ENCODE measurements at regions not wholly inside any gene's neighbourhood (a gene's known extent, or its start where the extent isn't known, plus 50 kb on each side); places are given as distances from the start of the nearest gene placed in this dataset.

DNA sequence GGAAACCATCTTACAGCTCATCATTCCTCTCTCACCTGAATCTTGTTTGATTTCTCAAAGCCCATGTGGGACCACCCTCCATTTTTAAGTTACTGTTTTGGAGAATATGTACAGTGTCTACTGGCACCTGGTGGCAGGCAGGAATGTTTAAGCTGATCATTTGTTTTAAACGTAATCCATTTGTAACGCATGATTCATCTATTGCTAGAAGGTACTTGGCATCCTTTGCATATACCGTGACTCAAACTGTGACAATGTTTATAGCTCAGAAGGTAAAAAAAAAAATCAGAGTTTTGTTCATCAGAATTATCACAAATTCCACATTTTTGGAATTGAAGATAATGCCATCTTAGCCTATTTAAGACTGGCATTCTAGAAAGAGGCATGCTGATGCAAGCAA, 1007.5 kb upstream of the EEF2KMT start:
- intact Hi-C loops (cut with DNase I): no loop called here
- TF ChIP-seq, protein P1, sequence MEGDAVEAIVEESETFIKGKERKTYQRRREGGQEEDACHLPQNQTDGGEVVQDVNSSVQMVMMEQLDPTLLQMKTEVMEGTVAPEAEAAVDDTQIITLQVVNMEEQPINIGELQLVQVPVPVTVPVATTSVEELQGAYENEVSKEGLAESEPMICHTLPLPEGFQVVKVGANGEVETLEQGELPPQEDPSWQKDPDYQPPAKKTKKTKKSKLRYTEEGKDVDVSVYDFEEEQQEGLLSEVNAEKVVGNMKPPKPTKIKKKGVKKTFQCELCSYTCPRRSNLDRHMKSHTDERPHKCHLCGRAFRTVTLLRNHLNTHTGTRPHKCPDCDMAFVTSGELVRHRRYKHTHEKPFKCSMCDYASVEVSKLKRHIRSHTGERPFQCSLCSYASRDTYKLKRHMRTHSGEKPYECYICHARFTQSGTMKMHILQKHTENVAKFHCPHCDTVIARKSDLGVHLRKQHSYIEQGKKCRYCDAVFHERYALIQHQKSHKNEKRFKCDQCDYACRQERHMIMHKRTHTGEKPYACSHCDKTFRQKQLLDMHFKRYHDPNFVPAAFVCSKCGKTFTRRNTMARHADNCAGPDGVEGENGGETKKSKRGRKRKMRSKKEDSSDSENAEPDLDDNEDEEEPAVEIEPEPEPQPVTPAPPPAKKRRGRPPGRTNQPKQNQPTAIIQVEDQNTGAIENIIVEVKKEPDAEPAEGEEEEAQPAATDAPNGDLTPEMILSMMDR (IDR thresholded peaks at IDR 0.05): no peak
- H3K9me3 ChIP-seq: no peaks in the 10 kb centered on the region
- no peaks in the 10 kb centered on the region for H3K36me3 ChIP-seq
- H3K4me1 ChIP-seq: no peaks in the 10 kb centered on the region
- H3K27ac ChIP-seq: no peak overlapping the region
- H3K27me3 ChIP-seq: no peaks in the 10 kb centered on the region
- no peak overlapping the region for H3K4me3 ChIP-seq
- no peak overlapping the region for H3K9ac ChIP-seq (ENCODE audit: low read depth in 2 of 2, low read length in 2 of 2)
- no peak for DNase-seq

DNA sequence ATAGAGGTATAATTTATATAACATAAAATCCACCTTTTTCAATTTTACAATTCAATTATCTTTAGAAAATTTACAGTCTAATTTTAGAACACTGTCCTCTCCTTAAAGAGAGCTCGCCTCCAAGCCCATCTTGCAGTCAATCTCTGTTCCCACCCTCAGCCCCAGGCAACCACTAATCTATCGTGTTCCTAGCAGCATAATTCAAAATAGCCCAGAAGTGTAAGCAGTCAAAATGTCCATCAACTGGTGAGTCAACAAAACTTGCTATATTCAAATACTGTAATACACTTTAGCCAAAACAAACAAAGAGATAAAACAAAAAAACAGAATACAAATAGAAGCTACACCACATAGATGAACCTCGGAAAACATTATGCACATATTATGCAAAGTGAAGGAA, 1006.8 kb upstream of the EEF2KMT start:
- no peak for DNase-seq
- Histone ChIP-seq H3K36me3 (no peaks in the 10 kb centered on the region), H3K4me3 (no peak overlapping the region), H3K9ac (ENCODE audit: low read depth in 2 of 2, low read length in 2 of 2) (no peak overlapping the region), H3K27ac (no peak overlapping the region), H3K9me3 (no peaks in the 10 kb centered on the region), H3K27me3 (no peaks in the 10 kb centered on the region), H3K4me1 (no peaks in the 10 kb centered on the region)
- TF ChIP-seq, protein P1 (IDR thresholded peaks at IDR 0.05): no peak
- intact Hi-C loops (cut with DNase I): no loop called here

DNA sequence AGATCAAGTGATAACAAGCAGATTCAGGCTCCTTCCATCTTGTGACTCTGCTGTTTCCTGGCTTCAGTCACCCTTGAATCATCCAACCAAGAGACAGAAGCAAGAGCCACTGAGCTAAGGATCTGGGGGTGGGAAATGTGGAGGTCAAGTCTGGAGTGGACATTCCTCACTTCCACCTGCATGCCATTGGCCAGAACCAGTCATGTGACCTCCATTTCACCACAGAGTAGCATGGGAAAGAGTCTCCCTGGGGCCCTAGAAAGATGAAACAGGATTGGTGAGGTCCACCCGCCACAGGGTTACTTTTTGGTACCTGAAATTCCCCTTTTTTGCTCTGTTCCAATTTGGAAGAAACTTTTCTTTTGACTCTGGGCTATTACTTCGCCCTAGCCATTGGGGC, 1006.0 kb upstream of the EEF2KMT start:
- H3K27ac ChIP-seq: no peak overlapping the region
- H3K27me3 ChIP-seq: no peaks in the 10 kb centered on the region
- H3K4me3 ChIP-seq: no peak overlapping the region
- TF ChIP-seq, protein P1 (IDR thresholded peaks at IDR 0.05): no peak
- no peaks in the 10 kb centered on the region for H3K9me3 ChIP-seq
- DNase-seq: no peak
- intact Hi-C loops (cut with DNase I): no loop called here
- no peak overlapping the region for H3K9ac ChIP-seq (ENCODE audit: low read depth in 2 of 2, low read length in 2 of 2)
- H3K4me1 ChIP-seq: no peaks in the 10 kb centered on the region
- H3K36me3 ChIP-seq: no peaks in the 10 kb centered on the region

DNA sequence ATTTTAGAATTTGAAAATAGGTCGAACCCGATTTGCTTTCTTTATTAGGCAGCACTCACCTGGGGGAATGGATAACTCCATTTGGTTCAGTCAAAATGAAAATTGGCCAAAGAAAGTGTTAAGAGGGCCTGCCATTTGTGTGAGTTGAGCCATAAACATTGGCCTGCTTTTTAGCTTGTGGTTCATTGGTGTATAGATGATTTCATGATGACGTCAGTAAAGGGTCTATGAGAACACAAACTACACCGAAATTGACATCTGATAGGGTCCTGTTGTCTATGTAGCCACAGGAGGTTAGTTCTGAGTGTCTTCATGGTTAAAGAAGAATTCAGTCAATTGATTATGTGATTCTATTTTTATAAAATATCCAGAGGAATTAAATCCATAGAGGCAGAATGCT, 1001.5 kb upstream of the EEF2KMT start:
- TF ChIP-seq, protein P1 (IDR thresholded peaks at IDR 0.05): no peak
- intact Hi-C loops (cut with DNase I): no loop called here
- Histone ChIP-seq H3K27me3 (no peaks in the 10 kb centered on the region), H3K9ac (ENCODE audit: low read depth in 2 of 2, low read length in 2 of 2) (no peak overlapping the region), H3K9me3 (no peaks in the 10 kb centered on the region), H3K4me1 (no peaks in the 10 kb centered on the region), H3K36me3 (no peaks in the 10 kb centered on the region), H3K27ac (no peak overlapping the region), H3K4me3 (no peak overlapping the region)
- no peak for DNase-seq

DNA sequence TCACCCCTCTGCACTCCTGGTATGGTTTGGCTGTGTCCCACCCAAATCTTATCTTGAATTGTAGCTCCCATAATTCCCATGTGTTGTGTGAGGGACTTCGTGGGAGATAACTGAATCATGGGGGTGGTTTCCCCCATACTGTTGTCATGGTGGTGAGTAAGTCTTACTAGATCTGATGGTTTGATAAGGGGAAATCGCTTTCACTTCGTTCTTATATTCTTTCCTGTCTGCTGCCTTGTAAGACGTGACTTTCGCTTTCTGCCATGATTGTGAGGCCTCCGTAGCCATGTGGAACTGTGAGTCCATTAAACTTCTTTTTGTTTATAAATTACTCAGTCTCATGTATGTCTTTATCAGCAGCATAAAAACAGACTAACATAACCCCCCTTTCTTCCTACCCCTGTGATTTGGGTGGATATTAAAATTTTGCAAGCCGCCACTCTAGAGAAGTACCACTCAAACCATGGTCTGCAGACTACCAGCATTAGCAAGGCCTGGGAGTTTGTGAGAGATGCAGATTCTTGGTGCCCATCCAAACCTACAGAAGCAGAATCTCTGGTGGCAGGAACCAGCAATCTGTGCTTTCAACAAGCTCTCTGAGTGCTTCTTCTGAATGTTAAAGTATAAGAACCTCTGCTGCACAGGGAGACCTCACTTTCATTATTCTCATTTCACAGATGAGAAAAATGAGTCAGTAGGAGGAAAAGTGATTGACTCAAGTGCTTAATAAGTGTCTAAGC, 999.5 kb upstream of the EEF2KMT start:
- Histone ChIP-seq H3K27me3 (no peaks in the 10 kb centered on the region), H3K9ac (ENCODE audit: low read depth in 2 of 2, low read length in 2 of 2) (no peak overlapping the region), H3K9me3 (no peaks in the 10 kb centered on the region), H3K36me3 (no peaks in the 10 kb centered on the region), H3K27ac (no peak overlapping the region), H3K4me1 (no peaks in the 10 kb centered on the region), H3K4me3 (no peak overlapping the region)
- intact Hi-C loops (cut with DNase I): no loop called here
- TF ChIP-seq, protein P1 (IDR thresholded peaks at IDR 0.05): no peak
- DNase-seq: no peak

All from colonic mucosa (tissue), 4 donors.